ENCODE measurements at regions not wholly inside any gene's neighbourhood (a gene's known extent, or its start where the extent isn't known, plus 50 kb on each side); places are given as distances from the start of the nearest gene placed in this dataset.

DNA sequence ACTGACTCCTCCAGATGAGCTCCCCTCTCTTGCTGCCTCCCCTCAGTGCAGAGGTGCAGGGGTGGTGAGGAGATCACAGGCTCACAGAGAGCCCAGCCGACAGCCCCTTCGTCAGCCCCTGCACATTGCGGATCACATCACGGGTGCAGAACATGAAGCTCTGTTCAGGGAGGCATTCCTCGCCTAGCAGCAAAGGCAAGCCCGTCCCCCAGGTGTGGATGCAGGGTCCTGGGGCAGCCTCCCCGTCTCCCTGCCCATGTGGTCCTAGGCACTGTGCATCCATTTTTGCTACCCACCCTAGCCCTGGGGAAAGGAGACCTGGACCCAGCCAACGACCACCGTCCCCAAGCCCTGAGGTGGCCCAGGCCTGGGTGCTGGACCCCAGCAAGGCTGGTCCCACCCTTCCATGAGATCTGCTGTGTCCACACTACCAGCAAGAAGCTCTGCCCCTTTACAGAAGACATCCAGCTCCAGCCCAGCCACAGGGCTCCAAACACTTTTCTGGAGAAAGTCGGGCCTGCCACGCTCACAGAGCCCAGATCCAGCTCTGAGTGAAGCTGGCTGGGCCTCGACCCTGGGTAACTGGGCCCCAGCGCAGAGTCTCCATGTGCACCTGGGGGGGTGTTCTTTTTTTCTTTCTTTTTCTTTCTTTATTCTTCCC lies 248.7 kb downstream of the NPHP4 start:
- Histone ChIP-seq H3K4me1 (no peaks in the 10 kb centered on the region), H3K36me3 (no peaks in the 10 kb centered on the region), H3K9me3 (no peaks in the 10 kb centered on the region), H3K27ac (no peak overlapping the region), H3K4me3 (no peak overlapping the region), H3K27me3 (peaks cover 3 to 12% (median 9%) of the 10 kb centered on the region in 3 donors)
- TF ChIP-seq, protein P1, sequence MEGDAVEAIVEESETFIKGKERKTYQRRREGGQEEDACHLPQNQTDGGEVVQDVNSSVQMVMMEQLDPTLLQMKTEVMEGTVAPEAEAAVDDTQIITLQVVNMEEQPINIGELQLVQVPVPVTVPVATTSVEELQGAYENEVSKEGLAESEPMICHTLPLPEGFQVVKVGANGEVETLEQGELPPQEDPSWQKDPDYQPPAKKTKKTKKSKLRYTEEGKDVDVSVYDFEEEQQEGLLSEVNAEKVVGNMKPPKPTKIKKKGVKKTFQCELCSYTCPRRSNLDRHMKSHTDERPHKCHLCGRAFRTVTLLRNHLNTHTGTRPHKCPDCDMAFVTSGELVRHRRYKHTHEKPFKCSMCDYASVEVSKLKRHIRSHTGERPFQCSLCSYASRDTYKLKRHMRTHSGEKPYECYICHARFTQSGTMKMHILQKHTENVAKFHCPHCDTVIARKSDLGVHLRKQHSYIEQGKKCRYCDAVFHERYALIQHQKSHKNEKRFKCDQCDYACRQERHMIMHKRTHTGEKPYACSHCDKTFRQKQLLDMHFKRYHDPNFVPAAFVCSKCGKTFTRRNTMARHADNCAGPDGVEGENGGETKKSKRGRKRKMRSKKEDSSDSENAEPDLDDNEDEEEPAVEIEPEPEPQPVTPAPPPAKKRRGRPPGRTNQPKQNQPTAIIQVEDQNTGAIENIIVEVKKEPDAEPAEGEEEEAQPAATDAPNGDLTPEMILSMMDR (IDR thresholded peaks at IDR 0.05 in 4 of 5, conservative IDR thresholded peaks at IDR 0.05 in 1 of 5) = no peak
- TF ChIP-seq POLR2A (IDR thresholded peaks at IDR 0.05) = no peak
- in situ Hi-C loops (cut with MboI; ENCODE audit: low sequenced_read_pairs in 4 of 4) = loop anchor here in 1 of 4 donors (25.0 kb wide), 1 partner anchor 231 kb away; no protein-coding TSS in a partner anchor
- intact Hi-C loops (cut with DNase I; ENCODE audit: low total_unique reads) = no loop called here
- DNase-seq (no peak), ATAC-seq (no peak)

DNA sequence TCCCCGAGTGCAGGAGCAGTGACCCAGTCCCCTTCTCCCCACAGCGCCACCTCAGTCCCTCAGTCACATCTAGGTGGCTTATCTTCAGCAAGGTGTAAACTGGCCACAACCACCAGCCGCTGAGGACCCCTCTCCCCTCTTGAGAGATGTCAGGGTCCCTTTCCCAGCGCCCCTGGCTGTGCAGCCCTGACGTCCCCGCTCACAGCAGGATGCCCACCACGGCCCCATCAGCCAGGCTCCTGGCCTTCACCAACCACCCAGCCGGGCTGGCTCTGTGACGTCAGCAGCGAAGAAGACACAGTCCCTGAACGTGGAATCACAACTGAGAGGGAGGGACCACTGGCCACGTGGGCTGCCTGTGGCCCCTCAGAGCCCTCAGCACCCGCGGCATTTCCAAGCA lies 249.4 kb downstream of the NPHP4 start:
- Histone ChIP-seq H3K9me3 (no peaks in the 10 kb centered on the region), H3K36me3 (no peaks in the 10 kb centered on the region), H3K27ac (no peak overlapping the region), H3K4me3 (no peak overlapping the region), H3K27me3 (peaks cover 3 to 12% (median 9%) of the 10 kb centered on the region in 3 donors), H3K4me1 (no peaks in the 10 kb centered on the region)
- intact Hi-C loops (cut with DNase I; ENCODE audit: low total_unique reads) (no loop called here), in situ Hi-C loops (cut with MboI; ENCODE audit: low sequenced_read_pairs in 4 of 4) (loop anchor here in 1 of 4 donors (25.0 kb wide), 1 partner anchor 230 kb away; no protein-coding TSS in a partner anchor)
- TF ChIP-seq, protein P1 (IDR thresholded peaks at IDR 0.05 in 4 of 5, conservative IDR thresholded peaks at IDR 0.05 in 1 of 5) = no peak
- no peak for TF ChIP-seq POLR2A (IDR thresholded peaks at IDR 0.05)
- DNase-seq = no peak
- ATAC-seq = no peak

DNA sequence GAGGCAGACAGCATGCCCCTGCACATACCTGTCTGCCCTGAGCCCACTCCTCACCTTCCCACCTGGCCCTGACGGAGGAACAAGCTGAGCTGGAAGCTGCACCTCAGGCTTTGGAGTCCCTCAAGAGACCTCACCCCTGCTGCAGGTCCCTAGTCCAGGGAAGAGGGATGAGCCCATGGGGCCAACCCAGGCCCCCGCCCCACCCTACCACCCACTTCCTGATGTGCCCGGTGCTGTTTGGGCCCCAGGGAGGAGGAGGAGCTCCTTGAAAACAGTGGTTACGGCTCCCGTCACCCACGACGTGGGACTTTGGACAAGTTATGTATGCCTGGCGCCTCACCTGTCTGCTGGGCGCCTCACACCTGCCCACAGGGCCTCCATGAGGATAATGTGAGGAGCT lies 250.2 kb downstream of the NPHP4 start:
- DNase-seq = no peak
- intact Hi-C loops (cut with DNase I; ENCODE audit: low total_unique reads) = no loop called here
- in situ Hi-C loops (cut with MboI; ENCODE audit: low sequenced_read_pairs in 4 of 4) = loop anchor here in 1 of 4 donors (25.0 kb wide), 1 partner anchor 230 kb away; no protein-coding TSS in a partner anchor

DNA sequence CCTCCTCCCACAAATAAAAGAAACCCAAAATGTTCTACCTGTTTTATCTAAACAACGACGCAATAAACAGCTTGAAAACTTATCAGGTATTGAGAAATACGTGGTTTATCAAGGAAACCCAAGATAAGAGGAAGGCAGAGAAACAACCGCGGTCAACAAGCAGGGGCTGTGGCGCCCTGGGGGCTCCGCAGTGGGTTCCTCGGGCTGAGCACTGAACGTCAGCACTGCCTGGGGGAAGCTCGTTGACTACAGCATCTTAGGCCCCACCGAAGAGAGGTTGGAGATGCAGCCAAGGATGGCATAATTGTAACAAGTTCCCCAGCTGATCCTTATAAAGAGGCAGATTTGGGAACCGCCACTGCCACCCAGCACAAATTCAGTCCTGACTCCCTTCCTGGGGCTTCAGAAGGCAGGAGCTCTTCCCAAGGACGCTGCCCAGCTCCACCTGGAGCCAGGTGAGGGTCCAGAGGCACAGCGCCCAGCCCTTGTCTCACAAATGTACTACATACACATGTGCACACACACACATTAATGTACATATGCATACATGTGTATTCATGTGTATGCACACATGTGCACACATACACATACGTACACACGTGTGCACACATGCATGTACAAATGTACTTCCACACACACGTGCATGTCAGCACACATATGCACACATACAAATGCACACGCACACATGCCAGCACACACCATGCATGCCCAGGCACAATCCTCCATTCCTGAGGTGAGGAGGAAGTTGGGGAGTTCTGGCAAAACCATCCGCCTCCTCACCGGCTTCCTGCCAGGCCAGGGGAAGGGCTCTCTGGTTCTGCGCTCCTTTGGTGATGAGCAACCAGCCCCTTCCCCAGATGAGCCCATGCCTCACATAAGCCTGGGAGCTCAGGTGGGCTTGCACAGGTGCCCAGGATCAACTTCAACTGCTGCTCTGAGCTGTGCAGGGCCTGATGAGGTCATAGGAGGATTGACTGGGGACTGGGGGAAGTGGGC lies 251.1 kb downstream of the NPHP4 start:
- no peak for TF ChIP-seq POLR2A (IDR thresholded peaks at IDR 0.05)
- TF ChIP-seq, protein P1 (IDR thresholded peaks at IDR 0.05 in 4 of 5, conservative IDR thresholded peaks at IDR 0.05 in 1 of 5) = no peak
- intact Hi-C loops (cut with DNase I; ENCODE audit: low total_unique reads) = no loop called here
- H3K27ac ChIP-seq = no peak overlapping the region
- H3K27me3 ChIP-seq = peaks cover 3 to 7% (median 6%) of the 10 kb centered on the region in 3 donors
- no peak for ATAC-seq
- no peaks in the 10 kb centered on the region for H3K36me3 ChIP-seq
- no peaks in the 10 kb centered on the region for H3K9me3 ChIP-seq
- H3K4me3 ChIP-seq = no peak overlapping the region
- in situ Hi-C loops (cut with MboI; ENCODE audit: low sequenced_read_pairs in 4 of 4) = loop anchor here in 1 of 4 donors (25.0 kb wide), 1 partner anchor 229 kb away; no protein-coding TSS in a partner anchor
- no peaks in the 10 kb centered on the region for H3K4me1 ChIP-seq
- DNase-seq = peak in 1 of 2 donors; percentile 2

More for the DNA sequence above, 250.2 kb downstream of the NPHP4 start:
- TF ChIP-seq, protein P1 (IDR thresholded peaks at IDR 0.05 in 4 of 5, conservative IDR thresholded peaks at IDR 0.05 in 1 of 5) = no peak
- no peak for TF ChIP-seq POLR2A (IDR thresholded peaks at IDR 0.05)
- Histone ChIP-seq H3K9me3 (no peaks in the 10 kb centered on the region), H3K36me3 (no peaks in the 10 kb centered on the region), H3K4me1 (no peaks in the 10 kb centered on the region), H3K4me3 (no peak overlapping the region), H3K27me3 (peaks cover 3 to 9% (median 9%) of the 10 kb centered on the region in 3 donors), H3K27ac (no peak overlapping the region)
- ATAC-seq = no peak

Measured in gastrocnemius medialis (tissue), 4 donors.